Upper lobe of left lung (tissue), 6 donors: ENCODE measurements at regions not wholly inside any gene's neighbourhood (a gene's known extent, or its start where the extent isn't known, plus 50 kb on each side); places are given as distances from the start of the nearest gene placed in this dataset.
A peak's percentile ranks its signal among the peaks of the same experiment; 100 is the strongest.

Experiments
- ATAC-seq, 2 donors: fragments of 200-7000 bp; cut with Tn5 transposase; one replicate each; pipeline ENCODE4 v1.9.1; 2022; ENCODE audit warnings: mild to moderate bottlenecking in 2 of 2, moderate library complexity in 2 of 2; ENCODE audit not compliant: low FRiP score in 2 of 2
- DNase-seq, 2 donors: peaks; one replicate each; pipeline ENCODE4 v3.0.0-alpha.2; 2019 to 2020
- H3K27ac ChIP-seq, 4 donors: fragments of 200-600 bp; sonication (generic); one replicate each; pipeline ENCODE4 v1.5.1; 2016 to 2019
- H3K27me3 ChIP-seq, 4 donors: fragments of 200-600 bp; sonication (generic); one replicate each; pipeline ENCODE4 v1.5.1; 2017 to 2019
- H3K36me3 ChIP-seq, 4 donors: fragments of 200-600 bp; sonication (generic); one replicate each; pipeline ENCODE4 v1.5.1; 2016 to 2019
- H3K4me1 ChIP-seq, 4 donors: fragments of 200-600 bp; sonication (generic); one replicate each; pipeline ENCODE4 v1.5.1; 2018 to 2019
- H3K4me3 ChIP-seq, 4 donors: fragments of 200-600 bp; sonication (generic); one replicate each; pipeline ENCODE4 v1.5.1; 2017 to 2019; ENCODE audit warnings: mild to moderate bottlenecking in 2 of 4, moderate library complexity in 1 of 4
- H3K9me3 ChIP-seq, 4 donors: fragments of 200-600 bp; sonication (generic); one replicate each; pipeline ENCODE4 v1.5.1; 2018 to 2019
- EP300 ChIP-seq, 4 donors: sonication (generic); formaldehyde crosslinking; IDR thresholded peaks; one replicate each; pipeline ENCODE4 v1.5.1; 2017; ENCODE audit warnings: antibody characterized with exemption in 4 of 4, control low read depth in 2 of 4
- POLR2A ChIP-seq, 4 donors: fragments of 450-650 bp; IDR thresholded peaks; one replicate each; pipeline ENCODE4 v1.5.1; 2016 to 2017; ENCODE audit warnings: antibody characterized with exemption in 4 of 4, mild to moderate bottlenecking in 2 of 4
- POLR2AphosphoS5 ChIP-seq, 2 donors: sonication (generic); formaldehyde crosslinking; IDR thresholded peaks; one replicate each; pipeline ENCODE4 v1.5.1; 2017; ENCODE audit warnings: antibody characterized with exemption in 2 of 2
- WGBS, 2 donors: methylation state at CpG; one replicate each; pipeline ENCODE4 v1.1.5; 2017 to 2018; 5-methylcytosine and 5-hydroxymethylcytosine counted together
- TF ChIP-seq, protein P1 (sequence below), 6 experiments: fragments of 450-650 bp in 4 of 6; fragments of 200-600 bp in 2 of 6; sonication (generic) in 2 of 6; IDR thresholded peaks; one replicate each; pipeline ENCODE4 v1.5.1; 2016 to 2019; ENCODE audit warnings: antibody characterized with exemption in 6 of 6
- donor health status: DM: no; HTN: no; CAD: no; lungs with moderate emphysema.
- donor health status: DM: no; HTN: yes; CAD: no; lungs with severe emphysema.

DNA sequence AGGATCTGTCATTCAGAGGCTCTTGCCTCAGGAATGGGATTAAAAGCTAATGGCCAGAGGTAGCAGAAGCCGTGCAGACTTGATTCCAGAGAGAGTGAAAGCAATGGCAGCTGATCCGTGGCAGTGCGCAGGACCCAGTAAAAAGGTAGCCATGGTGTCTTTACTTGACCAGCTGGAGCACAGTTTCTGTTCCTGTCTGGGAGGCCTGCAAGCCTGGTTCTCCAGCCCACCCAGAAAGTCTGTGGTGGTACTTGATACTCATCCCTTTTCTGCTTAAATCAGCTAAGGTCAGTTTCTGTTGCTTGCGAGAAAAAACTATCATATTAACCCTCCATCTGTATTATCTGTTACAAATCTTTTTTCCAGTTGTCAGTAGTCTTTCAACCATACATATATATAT is 86.7 kb downstream of the RPS6KA4 start:
- ATAC-seq, result no peak
- WGBS, 2 donors, result 76 to 80% methylated on average over 4 of the region's 4 CpGs
- Histone ChIP-seq H3K9me3 (no peaks in the 10 kb centered on the region), H3K4me3 (no peak overlapping the region), H3K36me3 (no peaks in the 10 kb centered on the region), H3K4me1 (peaks cover 16 to 22% (median 17%) of the 10 kb centered on the region in 4 donors), H3K27ac (no peak overlapping the region), H3K27me3 (peaks cover 0 to 2% (median 0%) of the 10 kb centered on the region in 4 donors)
- TF ChIP-seq, protein P1, sequence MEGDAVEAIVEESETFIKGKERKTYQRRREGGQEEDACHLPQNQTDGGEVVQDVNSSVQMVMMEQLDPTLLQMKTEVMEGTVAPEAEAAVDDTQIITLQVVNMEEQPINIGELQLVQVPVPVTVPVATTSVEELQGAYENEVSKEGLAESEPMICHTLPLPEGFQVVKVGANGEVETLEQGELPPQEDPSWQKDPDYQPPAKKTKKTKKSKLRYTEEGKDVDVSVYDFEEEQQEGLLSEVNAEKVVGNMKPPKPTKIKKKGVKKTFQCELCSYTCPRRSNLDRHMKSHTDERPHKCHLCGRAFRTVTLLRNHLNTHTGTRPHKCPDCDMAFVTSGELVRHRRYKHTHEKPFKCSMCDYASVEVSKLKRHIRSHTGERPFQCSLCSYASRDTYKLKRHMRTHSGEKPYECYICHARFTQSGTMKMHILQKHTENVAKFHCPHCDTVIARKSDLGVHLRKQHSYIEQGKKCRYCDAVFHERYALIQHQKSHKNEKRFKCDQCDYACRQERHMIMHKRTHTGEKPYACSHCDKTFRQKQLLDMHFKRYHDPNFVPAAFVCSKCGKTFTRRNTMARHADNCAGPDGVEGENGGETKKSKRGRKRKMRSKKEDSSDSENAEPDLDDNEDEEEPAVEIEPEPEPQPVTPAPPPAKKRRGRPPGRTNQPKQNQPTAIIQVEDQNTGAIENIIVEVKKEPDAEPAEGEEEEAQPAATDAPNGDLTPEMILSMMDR (IDR thresholded peaks at IDR 0.05), result no peak
- TF ChIP-seq POLR2AphosphoS5 (IDR thresholded peaks at IDR 0.05), result no peak
- TF ChIP-seq POLR2A (IDR thresholded peaks at IDR 0.05), result no peak
- no peak for TF ChIP-seq EP300 (IDR thresholded peaks at IDR 0.05)
- DNase-seq, result no peak

DNA sequence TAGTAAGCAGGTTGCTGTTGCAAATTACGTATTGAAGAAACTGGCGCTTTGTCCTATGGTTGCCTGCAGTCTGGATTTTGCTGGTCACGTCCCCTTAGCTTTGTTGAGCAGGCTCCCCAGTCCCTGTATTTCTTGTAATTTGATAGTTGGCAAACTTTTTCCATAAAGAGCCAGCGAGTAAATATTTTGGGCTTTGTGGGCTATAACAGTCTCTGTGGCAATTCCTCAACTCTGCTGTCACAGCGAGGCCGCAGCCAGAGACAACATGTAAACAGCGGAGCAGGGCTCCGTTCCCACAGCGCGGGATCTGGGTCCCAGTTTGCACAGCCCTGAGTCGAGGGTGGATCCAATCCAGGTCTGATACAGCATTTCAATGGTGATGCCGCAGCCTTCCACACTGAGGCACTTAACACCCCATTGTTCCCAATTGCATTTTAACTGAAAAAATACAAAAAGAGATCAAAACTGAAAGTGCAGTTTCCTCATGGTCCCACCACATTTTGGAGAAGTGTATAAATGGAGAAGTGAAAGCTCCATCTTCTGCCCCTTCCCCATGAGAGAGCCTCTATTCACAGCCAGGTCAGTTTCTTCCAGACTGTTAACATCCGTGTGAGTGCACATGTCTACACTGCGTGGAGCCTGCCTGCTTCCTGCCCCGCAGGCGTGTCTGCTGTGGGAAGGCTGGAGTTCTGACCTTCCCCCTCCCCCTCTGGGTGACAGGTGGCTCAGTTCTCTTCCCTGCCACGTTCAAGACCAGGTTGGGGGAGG is 89.1 kb downstream of the RPS6KA4 start:
- peaks cover 16 to 22% (median 17%) of the 10 kb centered on the region in 4 donors for H3K4me1 ChIP-seq
- no peaks in the 10 kb centered on the region for H3K36me3 ChIP-seq
- peaks cover 0 to 2% (median 0%) of the 10 kb centered on the region in 4 donors for H3K27me3 ChIP-seq
- peak overlapping the region; percentile 47 to 73 (median 58) for H3K27ac ChIP-seq
- H3K4me3 ChIP-seq, result peak overlapping the region in 3 of 4 donors; percentile 12 to 42 (median 41)
- 12 to 21% methylated on average over 17 of the region's 17 CpGs for WGBS, 2 donors
- no peak for TF ChIP-seq POLR2A (IDR thresholded peaks at IDR 0.05)
- DNase-seq, result peak in 1 of 2 donors; percentile 35
- H3K9me3 ChIP-seq, result no peaks in the 10 kb centered on the region
- peak; percentile 72 to 79 for ATAC-seq

DNA sequence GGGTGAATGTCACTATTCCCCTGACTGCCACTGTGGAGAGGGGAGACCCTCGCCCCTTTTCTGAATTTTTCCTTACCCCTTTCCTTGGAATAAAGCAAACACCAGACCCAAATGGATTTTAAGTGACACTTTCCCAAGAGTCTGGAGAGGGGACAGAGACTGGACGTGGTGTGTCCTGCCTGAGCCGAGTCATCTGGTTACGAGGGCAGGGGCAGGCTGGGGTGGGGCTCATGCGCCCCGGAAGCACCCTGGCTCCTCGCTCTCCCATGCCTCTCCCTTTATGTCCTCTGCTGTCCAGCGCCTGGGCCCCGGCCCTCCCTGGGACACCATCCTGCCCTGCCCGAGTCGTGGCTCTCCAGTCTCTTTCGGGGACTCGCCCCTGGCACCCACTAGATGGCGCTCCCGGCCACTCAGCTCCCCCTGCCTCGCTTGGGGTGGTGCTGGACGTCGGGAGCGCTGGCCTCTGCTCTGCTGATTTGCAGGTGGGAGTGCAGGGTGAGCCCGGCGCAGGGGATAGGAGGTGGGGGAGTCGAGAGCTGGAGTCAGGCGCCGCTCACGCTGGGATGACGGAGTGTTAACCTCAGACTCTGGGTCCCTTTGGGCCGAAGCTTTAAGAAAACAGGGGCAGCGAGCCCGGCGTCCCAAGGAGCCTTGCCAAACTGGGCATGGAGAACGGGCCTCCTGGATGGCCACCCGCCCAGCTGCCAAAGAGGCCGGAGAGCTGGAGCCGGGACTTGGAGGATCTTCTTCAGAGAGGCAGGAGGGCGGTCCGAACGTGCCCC is 89.8 kb downstream of the RPS6KA4 start:
- ATAC-seq, result peak; percentile 96 to 97
- Histone ChIP-seq H3K27me3 (peaks cover 0 to 2% (median 0%) of the 10 kb centered on the region in 4 donors), H3K36me3 (no peaks in the 10 kb centered on the region), H3K4me3 (peak overlapping the region in 3 of 4 donors; percentile 12 to 42 (median 41)), H3K9me3 (no peaks in the 10 kb centered on the region), H3K4me1 (peaks cover 16 to 22% (median 17%) of the 10 kb centered on the region in 4 donors), H3K27ac (peak overlapping the region; percentile 47 to 73 (median 58))
- 1 to 3% methylated on average over 9 to 28 of the region's 37 CpGs for WGBS, 2 donors
- DNase-seq, result peak; percentile 90 to 92
- no peak for TF ChIP-seq POLR2AphosphoS5 (IDR thresholded peaks at IDR 0.05)
- TF ChIP-seq, protein P1 (IDR thresholded peaks at IDR 0.05), result peak; percentile 64 to 84 (median 77)

DNA sequence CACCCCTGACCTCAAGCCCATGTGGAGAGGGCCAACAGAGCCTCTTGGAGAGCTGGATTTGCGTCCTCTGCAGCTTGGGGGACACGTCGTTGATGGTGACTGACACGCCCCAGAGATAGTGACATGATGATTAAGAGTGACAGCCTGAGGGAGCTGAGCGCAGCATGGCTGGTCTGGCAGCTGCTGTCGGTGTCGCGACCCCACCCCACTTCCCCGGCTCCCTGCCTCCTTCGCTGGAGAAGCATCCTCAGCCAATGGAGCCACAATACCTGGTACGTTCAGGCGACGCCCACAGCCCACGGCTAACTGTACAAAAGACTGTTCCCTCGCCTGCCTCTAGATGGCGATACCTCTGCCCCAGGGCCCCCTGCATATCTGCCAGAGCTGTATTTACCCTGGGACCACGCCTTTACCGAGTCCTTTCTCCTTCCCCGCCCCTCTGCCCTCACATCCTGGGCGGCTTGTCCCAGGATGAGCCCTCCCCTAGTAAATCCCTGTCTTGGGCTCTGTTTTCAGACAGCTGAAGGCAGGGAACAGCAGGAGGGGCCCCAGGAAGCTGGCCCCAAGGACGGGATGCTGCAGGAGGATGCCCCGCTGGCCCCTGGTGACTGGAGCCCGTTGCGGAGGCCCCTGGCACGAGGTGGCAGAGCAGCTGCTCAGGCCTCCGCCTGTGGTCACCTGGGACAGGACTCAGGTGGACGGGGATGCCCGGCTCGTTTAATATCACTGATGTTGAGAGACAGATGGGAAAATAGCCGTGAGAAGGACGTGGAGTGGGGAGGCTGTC is 90.6 kb downstream of the RPS6KA4 start:
- ATAC-seq (peak; percentile 88 to 92), DNase-seq (peak; percentile 54 to 65)
- H3K4me3 ChIP-seq, result peak overlapping the region in 3 of 4 donors; percentile 12 to 42 (median 41)
- no peaks in the 10 kb centered on the region for H3K36me3 ChIP-seq
- peaks cover 0 to 2% (median 0%) of the 10 kb centered on the region in 4 donors for H3K27me3 ChIP-seq
- H3K9me3 ChIP-seq, result no peaks in the 10 kb centered on the region
- TF ChIP-seq, protein P1 (IDR thresholded peaks at IDR 0.05), result peak; percentile 60 to 76 (median 70)
- TF ChIP-seq POLR2AphosphoS5 (IDR thresholded peaks at IDR 0.05), result no peak
- H3K27ac ChIP-seq, result peak overlapping the region in 1 of 4 donors; percentile 73
- 23 to 25% methylated on average over 22 to 30 of the region's 31 CpGs for WGBS, 2 donors
- H3K4me1 ChIP-seq, result peaks cover 16 to 22% (median 17%) of the 10 kb centered on the region in 4 donors

DNA sequence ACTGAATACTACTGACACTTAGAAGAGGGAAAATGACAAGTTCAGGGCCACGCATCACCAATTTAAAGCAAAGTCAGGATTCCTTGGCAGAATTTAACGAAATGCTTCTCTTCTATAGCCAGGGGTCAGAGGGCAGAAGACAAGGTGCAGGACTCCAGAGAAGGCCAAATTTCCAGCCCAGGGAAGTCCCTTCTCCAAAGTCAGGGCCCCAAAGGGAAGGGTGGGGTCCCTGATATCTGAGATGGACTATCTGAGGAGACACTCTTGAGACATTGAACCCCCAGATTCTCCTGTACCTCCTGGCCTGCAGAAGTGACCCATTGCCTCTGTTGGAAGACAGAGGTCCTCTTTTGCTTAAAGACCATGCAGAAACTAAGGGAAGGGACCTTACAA is 91.2 kb downstream of the RPS6KA4 start:
- no peaks in the 10 kb centered on the region for H3K9me3 ChIP-seq
- peaks cover 0 to 2% (median 0%) of the 10 kb centered on the region in 4 donors for H3K27me3 ChIP-seq
- H3K36me3 ChIP-seq, result no peaks in the 10 kb centered on the region
- TF ChIP-seq, protein P1 (IDR thresholded peaks at IDR 0.05), result no peak
- TF ChIP-seq POLR2AphosphoS5 (IDR thresholded peaks at IDR 0.05), result no peak
- TF ChIP-seq EP300 (IDR thresholded peaks at IDR 0.05), result no peak
- TF ChIP-seq POLR2A (IDR thresholded peaks at IDR 0.05), result no peak
- H3K27ac ChIP-seq, result no peak overlapping the region
- H3K4me1 ChIP-seq, result peaks cover 16 to 22% (median 17%) of the 10 kb centered on the region in 4 donors
- no peak overlapping the region for H3K4me3 ChIP-seq
- WGBS, 2 donors, result 85 to 86% methylated on average over 2 of the region's 2 CpGs
- ATAC-seq (no peak), DNase-seq (no peak)
